ENCODE measurements at regions not wholly inside any gene's neighbourhood (a gene's known extent, or its start where the extent isn't known, plus 50 kb on each side); places are given as distances from the start of the nearest gene placed in this dataset.
"Not testable (repeated sequence)": the region's sequence is repeated elsewhere in the genome, so short reads cannot be mapped to it uniquely, and the experiment has no call there.

- Histone ChIP-seq H3K4me3 (no peak overlapping the region), H3K9me3 (no peaks in the 10 kb centered on the region), H3K36me3 (no peaks in the 10 kb centered on the region), H3K4me1 (replicated peaks) (no peaks in the 10 kb centered on the region), H3K27ac (no peak overlapping the region), H3K27me3 (replicated peaks; ENCODE audit: insufficient read depth) (no peaks in the 10 kb centered on the region)
- TF ChIP-seq POLR2AphosphoS5 (IDR thresholded peaks at IDR 0.05): no peak
- no peak for TF ChIP-seq CTCF (IDR thresholded peaks at IDR 0.05)
- TF ChIP-seq POLR2A (IDR thresholded peaks at IDR 0.05): no peak
- intact Hi-C loops (cut with DNase I): no loop called here
- DNase-seq (ENCODE audit: low spot score): no peak
Measured at GRCh38 chr15:72845981-72846383, 62.4 kb upstream of the ADPGK start.

GRCh38 chr15:72844067-72844466 is 60.5 kb upstream of the ADPGK start:
- 88% methylated on average over 1 of the region's 1 CpG for WGBS
- Histone ChIP-seq H3K4me1 (replicated peaks) (no peaks in the 10 kb centered on the region), H3K4me3 (no peak overlapping the region), H3K36me3 (no peaks in the 10 kb centered on the region), H3K27ac (no peak overlapping the region), H3K9me3 (no peaks in the 10 kb centered on the region), H3K27me3 (replicated peaks; ENCODE audit: insufficient read depth) (no peaks in the 10 kb centered on the region)
- TF ChIP-seq POLR2A (IDR thresholded peaks at IDR 0.05) (no peak), POLR2AphosphoS5 (IDR thresholded peaks at IDR 0.05) (no peak), CTCF (IDR thresholded peaks at IDR 0.05) (no peak)
- intact Hi-C loops (cut with DNase I): no loop called here
- no peak for DNase-seq (ENCODE audit: low spot score)

- H3K27ac ChIP-seq; H3K36me3 ChIP-seq; intact Hi-C loops (cut with DNase I); H3K27me3 ChIP-seq (replicated peaks; ENCODE audit: insufficient read depth); DNase-seq (ENCODE audit: low spot score); H3K9me3 ChIP-seq; H3K4me1 ChIP-seq (replicated peaks); H3K4me3 ChIP-seq: not testable (repeated sequence)
- 93% methylated on average over 4 of the region's 4 CpGs for WGBS
Measured at GRCh38 chr15:72843340-72843739, 59.8 kb upstream of the ADPGK start.

- no peaks in the 10 kb centered on the region for H3K9me3 ChIP-seq
- 72% methylated on average over 7 of the region's 7 CpGs for WGBS
- DNase-seq (ENCODE audit: low spot score): no peak
- H3K4me1 ChIP-seq (replicated peaks): no peaks in the 10 kb centered on the region
- no peak overlapping the region for H3K4me3 ChIP-seq
- no peak overlapping the region for H3K27ac ChIP-seq
- intact Hi-C loops (cut with DNase I): no loop called here
- no peaks in the 10 kb centered on the region for H3K27me3 ChIP-seq (replicated peaks; ENCODE audit: insufficient read depth)
- TF ChIP-seq POLR2AphosphoS5 (IDR thresholded peaks at IDR 0.05): no peak
- TF ChIP-seq POLR2A (IDR thresholded peaks at IDR 0.05): no peak
- no peak for TF ChIP-seq CTCF (IDR thresholded peaks at IDR 0.05)
- H3K36me3 ChIP-seq: no peaks in the 10 kb centered on the region
Measured at GRCh38 chr15:72840114-72840513, 56.6 kb upstream of the ADPGK start.

GRCh38 chr15:72838311-72838731 is 54.8 kb upstream of the ADPGK start:
- DNase-seq (ENCODE audit: low spot score): no peak
- Histone ChIP-seq H3K27ac (no peak overlapping the region), H3K36me3 (no peaks in the 10 kb centered on the region), H3K4me3 (no peak overlapping the region), H3K27me3 (replicated peaks; ENCODE audit: insufficient read depth) (no peaks in the 10 kb centered on the region), H3K4me1 (replicated peaks) (no peaks in the 10 kb centered on the region), H3K9me3 (no peaks in the 10 kb centered on the region)
- intact Hi-C loops (cut with DNase I): no loop called here
- no peak for TF ChIP-seq POLR2AphosphoS5 (IDR thresholded peaks at IDR 0.05)
- TF ChIP-seq POLR2A (IDR thresholded peaks at IDR 0.05): no peak
- no peak for TF ChIP-seq CTCF (IDR thresholded peaks at IDR 0.05)
- 54% methylated on average over 5 of the region's 5 CpGs for WGBS

Measured in prostate gland (tissue), 2 donors.